Urinary bladder (tissue), 3 donors: ENCODE measurements at regions not wholly inside any gene's neighbourhood (a gene's known extent, or its start where the extent isn't known, plus 50 kb on each side); places are given as distances from the start of the nearest gene placed in this dataset.
"Not testable (repeated sequence)": the region's sequence is repeated elsewhere in the genome, so short reads cannot be mapped to it uniquely, and the experiment has no call there.

Experiments
- DNase-seq: peaks from one replicate; pipeline ENCODE4 v3.0.0-alpha.2; 2015; ENCODE audit errors: extremely low spot score
- H3K27ac ChIP-seq: one replicate; pipeline ENCODE4 v1.5.1; 2013; ENCODE audit warnings: low read depth, mild to moderate bottlenecking, moderate library complexity
- H3K36me3 ChIP-seq: one replicate; pipeline ENCODE4 v1.6.1; 2013; ENCODE audit warnings: mild to moderate bottlenecking, moderate library complexity; ENCODE audit not compliant: insufficient read depth
- H3K4me1 ChIP-seq: one replicate; pipeline ENCODE4 v1.6.1; 2013; ENCODE audit warnings: mild to moderate bottlenecking, moderate library complexity; ENCODE audit not compliant: insufficient read depth
- H3K4me3 ChIP-seq: one replicate; pipeline ENCODE4 v1.5.1; 2013; ENCODE audit warnings: low read depth, low read length
- WGBS: extraction: QIAGEN DNeasy Blood & Tissue Kit; methylation state at CpG from one replicate; pipeline ENCODE4 v1.1.7; 2013; 5-methylcytosine and 5-hydroxymethylcytosine counted together
- donor health status: healthy with polysubstance abuse.
- donor health status: healthy.

DNA sequence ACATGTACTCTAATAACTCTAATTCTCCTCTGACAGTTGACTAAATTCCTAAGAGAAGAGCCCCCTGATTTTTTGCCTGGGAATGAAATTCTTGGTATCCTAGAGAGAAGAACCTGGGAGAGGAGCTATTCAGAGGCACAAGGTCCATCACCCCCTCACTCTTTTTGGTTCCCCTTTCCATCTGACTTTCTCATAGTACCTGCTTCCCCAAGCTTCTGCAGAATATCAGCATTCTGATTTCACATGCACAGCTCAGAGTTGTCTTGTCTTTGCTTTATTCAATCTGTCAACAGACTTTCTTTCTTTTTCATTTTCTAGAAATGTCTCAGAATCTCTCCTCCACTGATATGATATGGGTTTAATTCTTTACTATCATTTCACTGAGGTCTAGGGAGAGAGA lies 141.5 kb upstream of the FBXL17 start:
- DNase-seq, result no peak
- Histone ChIP-seq H3K27ac (no peak overlapping the region), H3K4me1 (no peaks in the 10 kb centered on the region), H3K4me3 (no peak overlapping the region), H3K36me3 (no peaks in the 10 kb centered on the region)

GRCh38 chr5:108521841-108522506 lies 140.1 kb upstream of the FBXL17 start:
- DNase-seq, result no peak
- H3K4me3 ChIP-seq, result no peak overlapping the region
- no peaks in the 10 kb centered on the region for H3K4me1 ChIP-seq
- no peaks in the 10 kb centered on the region for H3K36me3 ChIP-seq
- H3K27ac ChIP-seq, result no peak overlapping the region
- WGBS, result 38% methylated on average over 4 of the region's 4 CpGs

- Histone ChIP-seq H3K4me1 (no peaks in the 10 kb centered on the region), H3K36me3 (no peaks in the 10 kb centered on the region), H3K4me3 (no peak overlapping the region), H3K27ac (no peak overlapping the region)
- WGBS, result 26% methylated on average over 7 of the region's 7 CpGs
- DNase-seq, result no peak
Observed at GRCh38 chr5:108521011-108521700, 139.3 kb upstream of the FBXL17 start.

DNA sequence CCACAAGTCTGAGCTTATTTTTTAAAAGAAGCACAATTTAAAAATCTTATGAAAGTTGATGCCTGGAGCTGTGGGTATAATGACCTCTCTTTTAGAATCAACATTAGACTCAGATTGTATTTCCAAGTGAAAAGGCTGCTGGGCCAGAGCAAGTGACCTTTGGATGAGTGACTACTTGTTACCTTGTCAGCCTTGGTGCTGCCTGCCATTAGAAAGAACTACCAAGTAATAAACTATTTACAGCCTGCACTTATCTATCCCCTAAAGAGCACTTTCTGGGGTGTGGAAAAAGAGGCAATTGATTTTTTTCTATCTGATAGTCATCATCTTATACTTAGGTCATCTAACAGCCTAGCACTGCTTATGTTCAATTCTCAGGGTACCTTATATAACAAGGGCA lies 134.9 kb upstream of the FBXL17 start:
- Histone ChIP-seq H3K4me3 (no peak overlapping the region), H3K36me3 (no peaks in the 10 kb centered on the region), H3K27ac (no peak overlapping the region), H3K4me1 (no peaks in the 10 kb centered on the region)
- DNase-seq, result no peak

GRCh38 chr5:108515517-108516105 lies 133.7 kb upstream of the FBXL17 start:
- Histone ChIP-seq H3K4me3 (no peak overlapping the region), H3K4me1 (no peaks in the 10 kb centered on the region), H3K27ac (no peak overlapping the region), H3K36me3 (no peaks in the 10 kb centered on the region)
- 30% methylated on average over 1 of the region's 1 CpG for WGBS
- DNase-seq, result no peak

- Histone ChIP-seq H3K36me3 (no peaks in the 10 kb centered on the region), H3K4me1 (no peaks in the 10 kb centered on the region), H3K4me3 (no peak overlapping the region), H3K27ac (no peak overlapping the region)
- no peak for DNase-seq
- WGBS, result 95% methylated on average over 3 of the region's 3 CpGs
Observed at GRCh38 chr5:108508979-108509378, 127.1 kb upstream of the FBXL17 start.

GRCh38 chr5:108507631-108508030 lies 125.7 kb upstream of the FBXL17 start:
- Histone ChIP-seq H3K36me3 (no peaks in the 10 kb centered on the region), H3K4me3 (no peak overlapping the region), H3K27ac (no peak overlapping the region), H3K4me1 (no peaks in the 10 kb centered on the region)
- 87% methylated on average over 2 of the region's 2 CpGs for whole genome bisulfite sequencing
- DNase-seq, result no peak

DNA sequence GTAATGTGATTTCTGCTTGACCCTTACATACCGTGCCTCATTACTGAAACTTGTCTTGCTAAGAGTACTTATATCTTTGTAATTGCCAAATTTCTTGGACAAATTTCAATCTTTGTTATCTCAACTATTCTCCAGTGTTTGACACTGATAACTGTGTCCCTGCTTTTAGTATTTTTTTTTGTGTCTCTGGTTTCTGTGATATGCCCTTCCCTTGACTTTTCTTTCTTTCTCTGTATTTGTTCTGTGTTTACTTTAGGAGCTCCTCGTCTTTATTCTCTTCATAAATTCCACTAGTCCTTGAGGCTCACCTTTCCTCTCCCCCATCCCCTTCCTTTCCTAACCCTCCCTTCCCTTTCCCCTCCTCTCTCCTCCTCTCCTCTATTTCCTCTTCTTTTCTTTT lies 123.7 kb upstream of the FBXL17 start:
- Histone ChIP-seq H3K4me3 (no peak overlapping the region), H3K36me3 (no peaks in the 10 kb centered on the region), H3K4me1 (no peaks in the 10 kb centered on the region), H3K27ac (no peak overlapping the region)
- DNase-seq, result no peak
- 66% methylated on average over 2 of the region's 2 CpGs for WGBS

DNA sequence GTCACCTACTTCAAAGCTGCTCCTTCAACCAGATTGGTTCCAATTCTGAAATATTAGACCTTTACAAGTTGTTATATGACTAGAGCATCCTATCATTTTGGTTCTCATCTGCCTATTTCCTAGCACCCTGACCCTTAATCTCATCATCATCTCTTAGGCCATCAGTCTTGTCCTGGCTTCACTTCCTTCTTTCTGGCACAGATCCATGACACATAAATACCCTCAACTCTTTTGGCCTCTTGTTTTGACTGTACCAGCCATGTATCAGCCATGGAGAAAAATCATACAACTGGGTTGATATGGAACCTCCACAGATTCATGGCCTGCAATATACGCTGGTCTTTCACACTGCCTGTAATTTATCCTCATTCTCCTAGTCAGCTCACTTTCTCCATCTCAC lies 123.1 kb upstream of the FBXL17 start:
- no peaks in the 10 kb centered on the region for H3K4me1 ChIP-seq
- 93% methylated on average over 1 of the region's 1 CpG for WGBS
- no peaks in the 10 kb centered on the region for H3K36me3 ChIP-seq
- H3K27ac ChIP-seq, result no peak overlapping the region
- no peak overlapping the region for H3K4me3 ChIP-seq
- DNase-seq, result no peak

- WGBS, result 82% methylated on average over 2 of the region's 2 CpGs
- no peak overlapping the region for H3K4me3 ChIP-seq
- DNase-seq, result no peak
- no peaks in the 10 kb centered on the region for H3K4me1 ChIP-seq
- no peaks in the 10 kb centered on the region for H3K36me3 ChIP-seq
- no peak overlapping the region for H3K27ac ChIP-seq
Observed at GRCh38 chr5:108503986-108504385, 122.1 kb upstream of the FBXL17 start.

- 92% methylated on average over 3 of the region's 3 CpGs for WGBS
- H3K27ac ChIP-seq, H3K4me3 ChIP-seq: not testable (repeated sequence)
Observed at GRCh38 chr5:108495615-108496014, 113.7 kb upstream of the FBXL17 start.

DNA sequence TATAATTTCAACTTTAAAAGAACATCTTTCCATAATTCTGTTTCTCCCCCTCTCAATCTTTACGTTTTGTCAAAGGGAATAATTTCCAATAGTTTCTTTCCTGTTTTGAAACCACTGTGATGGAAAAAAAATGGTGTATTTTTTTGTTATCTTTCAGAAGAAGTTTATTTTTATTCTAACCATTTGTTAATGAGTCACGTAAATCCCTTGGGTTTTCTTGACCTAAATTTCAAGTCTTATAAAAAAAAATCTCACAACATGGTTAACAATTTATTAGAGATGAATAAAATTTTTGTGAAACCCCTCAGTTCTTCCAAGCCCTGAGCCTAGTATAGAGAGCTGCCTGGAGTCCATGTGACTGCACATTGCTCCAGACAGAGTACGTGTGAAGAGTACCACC lies 106.1 kb upstream of the FBXL17 start:
- 58% methylated on average over 3 of the region's 3 CpGs for whole genome bisulfite sequencing
- Histone ChIP-seq H3K4me1 (no peaks in the 10 kb centered on the region), H3K4me3 (no peak overlapping the region), H3K36me3 (no peaks in the 10 kb centered on the region), H3K27ac (no peak overlapping the region)
- no peak for DNase-seq

More at GRCh38 chr5:108495615-108496014, 113.7 kb upstream of the FBXL17 start:
- not testable (repeated sequence) for H3K4me1 ChIP-seq, DNase-seq, H3K36me3 ChIP-seq

- no peaks in the 10 kb centered on the region for H3K4me1 ChIP-seq
- no peak overlapping the region for H3K27ac ChIP-seq
- H3K4me3 ChIP-seq, result no peak overlapping the region
- DNase-seq, result no peak
- 70% methylated on average over 3 of the region's 3 CpGs for whole genome bisulfite sequencing
- H3K36me3 ChIP-seq, result no peaks in the 10 kb centered on the region
Observed at GRCh38 chr5:108484035-108484434, 102.1 kb upstream of the FBXL17 start.

GRCh38 chr5:108481355-108481931 lies 99.5 kb upstream of the FBXL17 start:
- peak; percentile 2 for DNase-seq
- Histone ChIP-seq H3K36me3 (no peaks in the 10 kb centered on the region), H3K4me1 (no peaks in the 10 kb centered on the region), H3K4me3 (no peak overlapping the region), H3K27ac (no peak overlapping the region)
- WGBS, result 33% methylated on average over 8 of the region's 8 CpGs
